Liver (tissue), 8 donors: ENCODE measurements at regions not wholly inside any gene's neighbourhood (a gene's known extent, or its start where the extent isn't known, plus 50 kb on each side); places are given as distances from the start of the nearest gene placed in this dataset.

ENCODE experiments used
- DNase-seq: peaks from one replicate; pipeline ENCODE4 v3.0.0-alpha.2; 2017; ENCODE audit warnings: low spot score
- H3K27ac ChIP-seq, 2 donors: one replicate each; pipeline ENCODE4 v1.7.0; 2013; ENCODE audit warnings: inconsistent platforms in 2 of 2, low read length in 2 of 2, control low read depth in 1 of 2, low read depth in 1 of 2, mild to moderate bottlenecking in 1 of 2
- H3K27me3 ChIP-seq, 4 donors: one replicate each; pipeline versions ENCODE4 v1.6.1 to v1.7.0; 2013; ENCODE audit warnings: low read length in 3 of 4, inconsistent platforms in 1 of 4, mild to moderate bottlenecking in 1 of 4, moderate library complexity in 1 of 4; ENCODE audit not compliant: control insufficient read depth in 4 of 4, insufficient read depth in 4 of 4
- H3K36me3 ChIP-seq, 4 donors: one replicate each; pipeline versions ENCODE4 v1.6.1 to v1.7.0; 2013; ENCODE audit warnings: low read length in 3 of 4, mild to moderate bottlenecking in 3 of 4, low read depth in 1 of 4, moderate library complexity in 1 of 4; ENCODE audit not compliant: control insufficient read depth in 4 of 4, insufficient read depth in 3 of 4
- H3K4me1 ChIP-seq, 4 donors: one replicate each; pipeline versions ENCODE4 v1.6.1 to v1.7.0; 2013; ENCODE audit warnings: low read length in 3 of 4, mild to moderate bottlenecking in 3 of 4, moderate library complexity in 1 of 4; ENCODE audit not compliant: control insufficient read depth in 4 of 4, insufficient read depth in 4 of 4
- H3K4me3 ChIP-seq, 3 donors: one replicate each; pipeline versions ENCODE4 v1.6.1 to v1.7.0; 2013; ENCODE audit warnings: low read length in 3 of 3, control low read depth in 1 of 3, low read depth in 1 of 3, mild to moderate bottlenecking in 1 of 3
- H3K9ac ChIP-seq, 2 donors: one replicate each; pipeline ENCODE4 v1.7.0; 2013; ENCODE audit warnings: low read length in 2 of 2, mild to moderate bottlenecking in 2 of 2, moderate library complexity in 2 of 2, control low read depth in 1 of 2, low read depth in 1 of 2
- H3K9me3 ChIP-seq, 4 donors: one replicate each; pipeline versions ENCODE4 v1.6.1 to v1.7.0; 2013; ENCODE audit warnings: low read length in 3 of 4; ENCODE audit not compliant: control insufficient read depth in 4 of 4
- FOXA1 ChIP-seq: IDR thresholded peaks from 2 replicates; pipeline ENCODE4 v1.6.1; 2016; ENCODE audit warnings: antibody characterized with exemption
- FOXA2 ChIP-seq: IDR thresholded peaks from 2 replicates; pipeline ENCODE4 v1.6.1; 2016; ENCODE audit warnings: antibody characterized with exemption
- GABPA ChIP-seq, 2 donors: IDR thresholded peaks in 1 of 2; conservative IDR thresholded peaks in 1 of 2; 2 replicates each; pipeline ENCODE4 v1.6.1; 2016; ENCODE audit warnings: antibody characterized with exemption in 2 of 2, mild to moderate bottlenecking in 1 of 2, moderate library complexity in 1 of 2
- HNF4A ChIP-seq, 2 donors: conservative IDR thresholded peaks; 2 replicates each; pipeline ENCODE4 v1.6.1; 2016; ENCODE audit warnings: antibody characterized with exemption in 2 of 2, mild to moderate bottlenecking in 2 of 2
- HNF4G ChIP-seq: IDR thresholded peaks from 2 replicates; pipeline ENCODE4 v1.6.1; 2016; ENCODE audit warnings: antibody characterized with exemption
- RAD21 ChIP-seq, 2 donors: IDR thresholded peaks; 2 replicates each; pipeline ENCODE4 v1.6.1; 2016; ENCODE audit warnings: antibody characterized with exemption in 2 of 2, mild to moderate bottlenecking in 2 of 2
- SP1 ChIP-seq: IDR thresholded peaks from 2 replicates; pipeline ENCODE4 v1.6.1; 2018; ENCODE audit warnings: antibody characterized with exemption, mild to moderate bottlenecking
- TAF1 ChIP-seq: conservative IDR thresholded peaks from 2 replicates; pipeline ENCODE4 v1.6.1; 2016; ENCODE audit warnings: antibody characterized with exemption, mild to moderate bottlenecking
- YY1 ChIP-seq: IDR thresholded peaks from 2 replicates; pipeline ENCODE4 v1.6.1; 2016; ENCODE audit warnings: antibody characterized with exemption, mild to moderate bottlenecking
- WGBS: extraction: QIAGEN DNeasy Blood & Tissue Kit; methylation state at CpG from one replicate; pipeline ENCODE4 v1.1.7; 2013; 5-methylcytosine and 5-hydroxymethylcytosine counted together
- TF ChIP-seq, protein P1 (sequence below): IDR thresholded peaks from 2 replicates; pipeline ENCODE4 v1.6.1; 2016; ENCODE audit warnings: antibody characterized with exemption
- TF ChIP-seq, protein P2 (sequence below): IDR thresholded peaks from 2 replicates; pipeline ENCODE4 v1.6.1; 2016; ENCODE audit warnings: antibody characterized with exemption, mild to moderate bottlenecking
- TF ChIP-seq, protein P3 (sequence below): fragments of 150-350 bp; IDR thresholded peaks from 2 replicates; pipeline ENCODE4 v1.5.1; 2017; ENCODE audit warnings: improper control_type of control experiment, low read depth, low read length; ENCODE audit not compliant: missing input control
- TF ChIP-seq, protein P4 (sequence below): IDR thresholded peaks from 2 replicates; pipeline ENCODE4 v1.6.1; 2016; ENCODE audit warnings: antibody characterized with exemption
- TF ChIP-seq, protein P5 (sequence below): IDR thresholded peaks from 2 replicates; pipeline ENCODE4 v1.6.1; 2016; ENCODE audit warnings: antibody characterized with exemption
- donor health status: healthy.
- donor health status: healthy.
- donor health status: healthy.
- donor health status: healthy.
- donor health status: healthy.

DNA sequence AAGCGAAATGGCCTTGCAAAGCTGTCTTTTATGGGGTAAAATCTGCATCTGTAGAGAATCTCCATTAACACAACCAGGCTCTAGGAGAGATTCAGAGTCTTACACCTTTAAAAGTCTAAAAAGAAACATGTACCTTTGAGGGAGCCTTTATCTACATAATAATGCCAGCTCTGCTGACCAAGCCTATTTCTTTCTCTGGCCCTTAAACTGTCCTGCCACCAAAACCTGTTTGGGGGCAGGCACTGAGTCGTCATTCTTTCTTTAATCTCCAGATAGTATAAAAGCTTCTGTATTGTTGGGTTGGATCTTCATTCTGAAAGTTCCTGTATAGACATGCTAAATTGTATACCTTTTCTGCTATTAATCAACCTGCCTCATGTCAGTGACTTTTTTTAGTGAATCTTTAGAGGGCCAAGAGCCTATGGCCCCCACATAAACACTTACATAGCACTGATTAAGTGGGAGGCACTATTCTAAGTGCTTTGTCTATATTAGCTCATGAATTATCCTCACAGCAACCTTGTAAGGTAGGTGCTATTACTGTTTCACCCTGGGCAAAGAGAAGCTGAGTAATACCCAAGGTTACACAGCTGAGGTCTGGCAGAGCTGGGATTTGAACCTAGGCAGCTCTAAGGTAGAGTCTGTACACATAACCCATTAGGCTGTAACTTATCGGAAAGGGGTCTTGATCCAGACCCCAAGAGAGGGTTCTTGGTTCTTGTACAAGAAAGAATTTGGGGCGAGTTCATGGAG lies 232.3 kb upstream of the DTNBP1 start:
- no peak overlapping the region for H3K4me3 ChIP-seq
- H3K27ac ChIP-seq, result no peak overlapping the region
- 97% methylated on average over 4 of the region's 4 CpGs for WGBS
- TF ChIP-seq, protein P1, sequence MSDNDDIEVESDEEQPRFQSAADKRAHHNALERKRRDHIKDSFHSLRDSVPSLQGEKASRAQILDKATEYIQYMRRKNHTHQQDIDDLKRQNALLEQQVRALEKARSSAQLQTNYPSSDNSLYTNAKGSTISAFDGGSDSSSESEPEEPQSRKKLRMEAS, result no peak
- TF ChIP-seq GABPA (IDR thresholded peaks at IDR 0.05 in 1 of 2, conservative IDR thresholded peaks at IDR 0.05 in 1 of 2) (no peak), TAF1 (no peak), FOXA2 (no peak), FOXA1 (no peak), SP1 (no peak), RAD21 (IDR thresholded peaks at IDR 0.05) (no peak)
- TF ChIP-seq, protein P2, sequence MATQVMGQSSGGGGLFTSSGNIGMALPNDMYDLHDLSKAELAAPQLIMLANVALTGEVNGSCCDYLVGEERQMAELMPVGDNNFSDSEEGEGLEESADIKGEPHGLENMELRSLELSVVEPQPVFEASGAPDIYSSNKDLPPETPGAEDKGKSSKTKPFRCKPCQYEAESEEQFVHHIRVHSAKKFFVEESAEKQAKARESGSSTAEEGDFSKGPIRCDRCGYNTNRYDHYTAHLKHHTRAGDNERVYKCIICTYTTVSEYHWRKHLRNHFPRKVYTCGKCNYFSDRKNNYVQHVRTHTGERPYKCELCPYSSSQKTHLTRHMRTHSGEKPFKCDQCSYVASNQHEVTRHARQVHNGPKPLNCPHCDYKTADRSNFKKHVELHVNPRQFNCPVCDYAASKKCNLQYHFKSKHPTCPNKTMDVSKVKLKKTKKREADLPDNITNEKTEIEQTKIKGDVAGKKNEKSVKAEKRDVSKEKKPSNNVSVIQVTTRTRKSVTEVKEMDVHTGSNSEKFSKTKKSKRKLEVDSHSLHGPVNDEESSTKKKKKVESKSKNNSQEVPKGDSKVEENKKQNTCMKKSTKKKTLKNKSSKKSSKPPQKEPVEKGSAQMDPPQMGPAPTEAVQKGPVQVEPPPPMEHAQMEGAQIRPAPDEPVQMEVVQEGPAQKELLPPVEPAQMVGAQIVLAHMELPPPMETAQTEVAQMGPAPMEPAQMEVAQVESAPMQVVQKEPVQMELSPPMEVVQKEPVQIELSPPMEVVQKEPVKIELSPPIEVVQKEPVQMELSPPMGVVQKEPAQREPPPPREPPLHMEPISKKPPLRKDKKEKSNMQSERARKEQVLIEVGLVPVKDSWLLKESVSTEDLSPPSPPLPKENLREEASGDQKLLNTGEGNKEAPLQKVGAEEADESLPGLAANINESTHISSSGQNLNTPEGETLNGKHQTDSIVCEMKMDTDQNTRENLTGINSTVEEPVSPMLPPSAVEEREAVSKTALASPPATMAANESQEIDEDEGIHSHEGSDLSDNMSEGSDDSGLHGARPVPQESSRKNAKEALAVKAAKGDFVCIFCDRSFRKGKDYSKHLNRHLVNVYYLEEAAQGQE, result no peak
- H3K9ac ChIP-seq, result no peak overlapping the region
- peaks cover 0 to 9% (median 4%) of the 10 kb centered on the region in 4 donors for H3K4me1 ChIP-seq
- H3K27me3 ChIP-seq, result no peaks in the 10 kb centered on the region
- no peak for DNase-seq
- no peaks in the 10 kb centered on the region for H3K36me3 ChIP-seq
- H3K9me3 ChIP-seq, result no peaks in the 10 kb centered on the region

DNA sequence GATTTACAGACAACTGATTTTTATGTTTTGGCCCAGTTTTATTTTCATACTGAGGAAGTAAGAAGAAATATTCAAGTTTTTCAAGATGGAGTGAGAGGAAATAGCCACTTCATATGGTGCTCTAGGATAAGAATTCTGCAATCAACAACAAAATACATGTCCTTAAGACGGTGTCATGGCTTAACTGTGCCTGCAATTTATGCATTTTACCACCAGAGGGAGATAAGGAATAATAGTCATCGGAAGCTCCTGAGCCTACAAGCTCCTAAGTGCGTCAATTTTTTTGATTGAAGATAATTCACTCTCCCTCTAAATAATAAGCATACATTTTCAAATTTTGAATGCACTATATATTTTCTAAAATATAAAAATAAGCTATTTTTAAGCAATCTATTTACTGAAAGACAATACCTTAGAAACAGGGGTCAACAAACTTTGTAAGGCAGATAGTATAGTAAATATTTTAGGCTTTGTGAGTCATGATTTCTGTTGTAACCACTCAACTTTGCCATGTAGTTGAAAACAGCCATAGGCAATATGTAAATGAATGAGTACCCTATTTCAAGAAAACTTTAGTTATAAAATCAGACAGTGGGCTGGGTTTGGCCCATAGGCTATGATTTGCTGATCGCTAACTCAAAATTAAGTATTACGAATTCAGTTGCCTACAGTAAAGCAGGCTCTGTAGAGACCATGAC lies 230.9 kb upstream of the DTNBP1 start:
- Histone ChIP-seq H3K9ac (no peak overlapping the region), H3K9me3 (no peaks in the 10 kb centered on the region), H3K4me3 (no peak overlapping the region), H3K4me1 (peaks cover 0 to 9% (median 4%) of the 10 kb centered on the region in 4 donors), H3K27me3 (no peaks in the 10 kb centered on the region), H3K27ac (no peak overlapping the region), H3K36me3 (no peaks in the 10 kb centered on the region)
- WGBS, result 58% methylated on average over 5 of the region's 5 CpGs
- TF ChIP-seq FOXA1, result no peak
- TF ChIP-seq, protein P3, sequence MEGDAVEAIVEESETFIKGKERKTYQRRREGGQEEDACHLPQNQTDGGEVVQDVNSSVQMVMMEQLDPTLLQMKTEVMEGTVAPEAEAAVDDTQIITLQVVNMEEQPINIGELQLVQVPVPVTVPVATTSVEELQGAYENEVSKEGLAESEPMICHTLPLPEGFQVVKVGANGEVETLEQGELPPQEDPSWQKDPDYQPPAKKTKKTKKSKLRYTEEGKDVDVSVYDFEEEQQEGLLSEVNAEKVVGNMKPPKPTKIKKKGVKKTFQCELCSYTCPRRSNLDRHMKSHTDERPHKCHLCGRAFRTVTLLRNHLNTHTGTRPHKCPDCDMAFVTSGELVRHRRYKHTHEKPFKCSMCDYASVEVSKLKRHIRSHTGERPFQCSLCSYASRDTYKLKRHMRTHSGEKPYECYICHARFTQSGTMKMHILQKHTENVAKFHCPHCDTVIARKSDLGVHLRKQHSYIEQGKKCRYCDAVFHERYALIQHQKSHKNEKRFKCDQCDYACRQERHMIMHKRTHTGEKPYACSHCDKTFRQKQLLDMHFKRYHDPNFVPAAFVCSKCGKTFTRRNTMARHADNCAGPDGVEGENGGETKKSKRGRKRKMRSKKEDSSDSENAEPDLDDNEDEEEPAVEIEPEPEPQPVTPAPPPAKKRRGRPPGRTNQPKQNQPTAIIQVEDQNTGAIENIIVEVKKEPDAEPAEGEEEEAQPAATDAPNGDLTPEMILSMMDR, result peak; percentile 15
- no peak for DNase-seq

DNA sequence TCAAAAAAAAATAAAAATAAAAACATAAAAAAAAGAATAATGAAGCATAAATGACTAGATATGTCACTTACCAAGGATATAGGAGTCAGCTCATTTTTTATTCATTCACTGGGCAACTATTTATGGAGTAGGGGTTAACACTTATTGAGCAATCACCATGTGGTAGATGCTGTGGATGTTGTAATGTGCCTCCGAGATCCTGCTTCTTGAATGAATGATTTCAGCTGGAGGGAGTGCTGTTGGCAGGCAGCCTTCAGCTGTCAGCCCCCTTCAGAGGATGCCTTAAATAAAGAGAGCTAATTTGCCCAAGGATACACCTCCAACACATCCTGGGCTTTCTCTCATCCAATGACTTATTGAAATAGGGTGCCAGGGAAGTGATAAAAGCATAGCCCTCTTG lies 229.5 kb upstream of the DTNBP1 start:
- H3K36me3 ChIP-seq, result no peaks in the 10 kb centered on the region
- no peaks in the 10 kb centered on the region for H3K9me3 ChIP-seq
- no peak overlapping the region for H3K27ac ChIP-seq
- H3K27me3 ChIP-seq, result no peaks in the 10 kb centered on the region
- H3K4me3 ChIP-seq, result no peak overlapping the region
- WGBS, result 24% methylated on average over 1 of the region's 1 CpG
- no peak for DNase-seq
- TF ChIP-seq GABPA (IDR thresholded peaks at IDR 0.05 in 1 of 2, conservative IDR thresholded peaks at IDR 0.05 in 1 of 2) (no peak), RAD21 (IDR thresholded peaks at IDR 0.05) (no peak), YY1 (no peak), HNF4A (conservative IDR thresholded peaks at IDR 0.05) (no peak), HNF4G (no peak)
- TF ChIP-seq, protein P4, sequence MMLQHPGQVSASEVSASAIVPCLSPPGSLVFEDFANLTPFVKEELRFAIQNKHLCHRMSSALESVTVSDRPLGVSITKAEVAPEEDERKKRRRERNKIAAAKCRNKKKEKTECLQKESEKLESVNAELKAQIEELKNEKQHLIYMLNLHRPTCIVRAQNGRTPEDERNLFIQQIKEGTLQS, result no peak
- TF ChIP-seq, protein P1, result no peak
- TF ChIP-seq, protein P5, sequence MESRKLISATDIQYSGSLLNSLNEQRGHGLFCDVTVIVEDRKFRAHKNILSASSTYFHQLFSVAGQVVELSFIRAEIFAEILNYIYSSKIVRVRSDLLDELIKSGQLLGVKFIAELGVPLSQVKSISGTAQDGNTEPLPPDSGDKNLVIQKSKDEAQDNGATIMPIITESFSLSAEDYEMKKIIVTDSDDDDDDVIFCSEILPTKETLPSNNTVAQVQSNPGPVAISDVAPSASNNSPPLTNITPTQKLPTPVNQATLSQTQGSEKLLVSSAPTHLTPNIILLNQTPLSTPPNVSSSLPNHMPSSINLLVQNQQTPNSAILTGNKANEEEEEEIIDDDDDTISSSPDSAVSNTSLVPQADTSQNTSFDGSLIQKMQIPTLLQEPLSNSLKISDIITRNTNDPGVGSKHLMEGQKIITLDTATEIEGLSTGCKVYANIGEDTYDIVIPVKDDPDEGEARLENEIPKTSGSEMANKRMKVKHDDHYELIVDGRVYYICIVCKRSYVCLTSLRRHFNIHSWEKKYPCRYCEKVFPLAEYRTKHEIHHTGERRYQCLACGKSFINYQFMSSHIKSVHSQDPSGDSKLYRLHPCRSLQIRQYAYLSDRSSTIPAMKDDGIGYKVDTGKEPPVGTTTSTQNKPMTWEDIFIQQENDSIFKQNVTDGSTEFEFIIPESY, result no peak
- H3K9ac ChIP-seq, result no peak overlapping the region
- H3K4me1 ChIP-seq, result peaks cover 0 to 7% (median 4%) of the 10 kb centered on the region in 4 donors
